Prostate gland (tissue), 2 donors: ENCODE measurements at regions not wholly inside any gene's neighbourhood (a gene's known extent, or its start where the extent isn't known, plus 50 kb on each side); places are given as distances from the start of the nearest gene placed in this dataset.
"Not testable (repeated sequence)": the region's sequence is repeated elsewhere in the genome, so short reads cannot be mapped to it uniquely, and the experiment has no call there.

Experiments
- DNase-seq: peaks from one replicate; pipeline ENCODE4 v3.0.0-alpha.2; 2019; ENCODE audit warnings: low spot score
- H3K27ac ChIP-seq, 2 donors: fragments of 200-600 bp; sonication (generic); 2 replicates each; pipeline ENCODE4 v1.5.1; 2017 to 2019
- H3K27me3 ChIP-seq: fragments of 200-600 bp; sonication (generic); replicated peaks from 2 replicates; pipeline ENCODE4 v1.5.1; 2019; ENCODE audit not compliant: insufficient read depth
- H3K36me3 ChIP-seq, 2 donors: fragments of 200-600 bp; sonication (generic); 1 replicate in 1 of 2; 2 replicates in 1 of 2; pipeline versions ENCODE4 v1.5.1 to v1.8.1; 2017 to 2019
- H3K4me1 ChIP-seq: fragments of 200-600 bp; sonication (generic); replicated peaks from 2 replicates; pipeline ENCODE4 v1.5.1; 2019
- H3K4me3 ChIP-seq, 2 donors: fragments of 200-600 bp; sonication (generic); 2 replicates each; pipeline ENCODE4 v1.5.1; 2017 to 2019
- H3K9me3 ChIP-seq: fragments of 200-600 bp; sonication (generic); 2 replicates; pipeline ENCODE4 v1.5.1; 2017
- POLR2A ChIP-seq: fragments of 450-650 bp; IDR thresholded peaks from one replicate; pipeline ENCODE4 v1.6.1; 2016; ENCODE audit warnings: antibody characterized with exemption, mild to moderate bottlenecking
- POLR2AphosphoS5 ChIP-seq: sonication (generic); formaldehyde crosslinking; IDR thresholded peaks from one replicate; pipeline ENCODE4 v1.6.1; 2017; ENCODE audit warnings: antibody characterized with exemption
- WGBS: methylation state at CpG from one replicate; pipeline ENCODE4 v1.1.5; 2018; 5-methylcytosine and 5-hydroxymethylcytosine counted together
- intact Hi-C: fragments of 100-400 bp; cut with DNase I; formaldehyde crosslinking; loops from one replicate; pipeline ENCODE4 v1.14.2; 2022
- TF ChIP-seq, protein P1 (sequence below), 4 experiments: fragments of 200-600 bp in 2 of 4; fragments of 450-650 bp in 2 of 4; sonication (generic) in 2 of 4; IDR thresholded peaks; 1 replicate in 3 of 4; 2 replicates in 1 of 4; pipeline ENCODE4 v1.5.1; 2016 to 2019; ENCODE audit warnings: antibody characterized with exemption in 4 of 4, mild to moderate bottlenecking in 2 of 4, moderate library complexity in 2 of 4

- WGBS: 88% methylated on average over 2 of the region's 2 CpGs
- Histone ChIP-seq H3K9me3 (no peaks in the 10 kb centered on the region), H3K4me1 (no peaks in the 10 kb centered on the region), H3K4me3 (no peak overlapping the region), H3K36me3 (no peaks in the 10 kb centered on the region), H3K27me3 (no peaks in the 10 kb centered on the region), H3K27ac (no peak overlapping the region)
- intact Hi-C loops: no loop called here
- TF ChIP-seq, protein P1, sequence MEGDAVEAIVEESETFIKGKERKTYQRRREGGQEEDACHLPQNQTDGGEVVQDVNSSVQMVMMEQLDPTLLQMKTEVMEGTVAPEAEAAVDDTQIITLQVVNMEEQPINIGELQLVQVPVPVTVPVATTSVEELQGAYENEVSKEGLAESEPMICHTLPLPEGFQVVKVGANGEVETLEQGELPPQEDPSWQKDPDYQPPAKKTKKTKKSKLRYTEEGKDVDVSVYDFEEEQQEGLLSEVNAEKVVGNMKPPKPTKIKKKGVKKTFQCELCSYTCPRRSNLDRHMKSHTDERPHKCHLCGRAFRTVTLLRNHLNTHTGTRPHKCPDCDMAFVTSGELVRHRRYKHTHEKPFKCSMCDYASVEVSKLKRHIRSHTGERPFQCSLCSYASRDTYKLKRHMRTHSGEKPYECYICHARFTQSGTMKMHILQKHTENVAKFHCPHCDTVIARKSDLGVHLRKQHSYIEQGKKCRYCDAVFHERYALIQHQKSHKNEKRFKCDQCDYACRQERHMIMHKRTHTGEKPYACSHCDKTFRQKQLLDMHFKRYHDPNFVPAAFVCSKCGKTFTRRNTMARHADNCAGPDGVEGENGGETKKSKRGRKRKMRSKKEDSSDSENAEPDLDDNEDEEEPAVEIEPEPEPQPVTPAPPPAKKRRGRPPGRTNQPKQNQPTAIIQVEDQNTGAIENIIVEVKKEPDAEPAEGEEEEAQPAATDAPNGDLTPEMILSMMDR (IDR thresholded peaks at IDR 0.05): no peak
- TF ChIP-seq POLR2A: no peak
- TF ChIP-seq POLR2AphosphoS5: no peak
- no peak for DNase-seq
Measured at GRCh38 chr10:4599471-4599870, 226.5 kb upstream of the AKR1E2 start.

DNA sequence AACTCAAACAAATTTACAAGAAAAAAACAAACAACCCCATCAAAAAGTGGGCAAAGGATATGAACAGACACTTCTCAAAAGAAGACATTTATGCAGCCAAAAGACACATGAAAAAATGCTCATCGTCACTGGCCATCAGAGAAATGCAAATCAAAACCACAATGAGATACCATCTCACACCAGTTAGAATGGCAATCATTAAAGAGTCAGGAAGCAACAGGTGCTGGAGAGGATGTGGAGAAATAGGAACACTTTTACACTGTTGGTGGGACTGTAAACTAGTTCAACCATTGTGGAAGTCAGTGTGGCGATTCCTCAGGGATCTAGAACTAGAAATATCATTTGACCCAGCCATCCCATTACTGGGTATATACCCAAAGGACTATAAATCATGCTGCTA lies 228.1 kb upstream of the AKR1E2 start:
- H3K27ac ChIP-seq, intact Hi-C loops, H3K27me3 ChIP-seq, H3K36me3 ChIP-seq, H3K4me1 ChIP-seq, DNase-seq, H3K4me3 ChIP-seq, H3K9me3 ChIP-seq: not testable (repeated sequence)
- 38% methylated on average over 1 of the region's 2 CpGs for WGBS

DNA sequence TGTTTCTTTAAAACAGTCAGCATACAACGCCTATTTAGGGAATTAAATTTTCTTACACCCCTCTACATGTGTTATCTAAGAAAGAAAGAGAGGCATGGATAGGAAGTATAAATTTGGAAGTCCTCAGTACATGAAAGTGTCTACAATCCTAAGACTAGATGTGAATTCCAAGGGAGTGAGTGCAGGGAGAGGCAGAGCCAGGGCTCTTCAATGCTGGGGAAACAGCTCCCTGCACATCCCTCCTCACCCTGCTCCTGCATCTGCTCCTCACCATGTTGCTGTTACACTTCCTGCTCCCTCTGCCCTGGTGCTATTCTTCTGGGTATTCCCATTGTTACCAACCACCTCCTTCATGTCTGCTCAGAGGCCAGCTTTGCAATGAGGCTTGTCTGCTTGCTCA lies 229.1 kb upstream of the AKR1E2 start:
- WGBS: 97% methylated on average over 1 of the region's 1 CpG
- Histone ChIP-seq H3K27ac (no peak overlapping the region), H3K27me3 (no peaks in the 10 kb centered on the region), H3K4me3 (no peak overlapping the region), H3K36me3 (no peaks in the 10 kb centered on the region), H3K4me1 (no peaks in the 10 kb centered on the region), H3K9me3 (no peaks in the 10 kb centered on the region)
- intact Hi-C loops: no loop called here
- TF ChIP-seq, protein P1 (IDR thresholded peaks at IDR 0.05): no peak
- TF ChIP-seq POLR2A: no peak
- TF ChIP-seq POLR2AphosphoS5: no peak
- DNase-seq: no peak

- 95% methylated on average over 4 of the region's 4 CpGs for WGBS
- no peak for DNase-seq
- Histone ChIP-seq H3K4me1 (no peaks in the 10 kb centered on the region), H3K4me3 (no peak overlapping the region), H3K27ac (no peak overlapping the region), H3K9me3 (no peaks in the 10 kb centered on the region), H3K36me3 (no peaks in the 10 kb centered on the region), H3K27me3 (no peaks in the 10 kb centered on the region)
- TF ChIP-seq, protein P1 (IDR thresholded peaks at IDR 0.05): no peak
- TF ChIP-seq POLR2AphosphoS5: no peak
- TF ChIP-seq POLR2A: no peak
- intact Hi-C loops: no loop called here
Measured at GRCh38 chr10:4595719-4596319, 230.2 kb upstream of the AKR1E2 start.

DNA sequence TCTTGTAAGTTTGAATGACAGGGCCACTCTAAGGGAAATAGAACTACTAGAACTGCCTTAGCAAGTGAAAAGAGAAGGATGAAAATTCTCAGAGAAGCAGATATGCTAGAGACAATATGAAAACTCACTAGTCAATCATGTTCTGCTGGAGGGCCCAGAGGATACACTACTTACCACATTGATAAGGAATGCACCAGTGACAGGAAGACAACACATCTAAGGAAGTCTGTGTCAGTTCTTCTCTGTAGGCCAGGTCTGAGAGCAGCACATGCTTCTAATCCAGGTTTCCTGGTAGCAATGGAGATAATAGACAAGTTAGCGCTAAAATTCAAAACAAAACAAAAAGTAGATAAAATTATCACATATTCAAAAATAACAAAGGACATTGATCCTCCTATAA lies 235.2 kb upstream of the AKR1E2 start:
- Histone ChIP-seq H3K9me3 (no peaks in the 10 kb centered on the region), H3K27ac (no peak overlapping the region), H3K36me3 (no peaks in the 10 kb centered on the region), H3K4me3 (no peak overlapping the region), H3K27me3 (no peaks in the 10 kb centered on the region), H3K4me1 (no peaks in the 10 kb centered on the region)
- no peak for DNase-seq
- intact Hi-C loops: no loop called here
- TF ChIP-seq, protein P1 (IDR thresholded peaks at IDR 0.05): no peak
- TF ChIP-seq POLR2A (no peak), POLR2AphosphoS5 (no peak)
- 100% methylated on average over 1 of the region's 1 CpG for WGBS
